ENCODE measurements at regions not wholly inside any gene's neighbourhood (a gene's known extent, or its start where the extent isn't known, plus 50 kb on each side); places are given as distances from the start of the nearest gene placed in this dataset.

DNA sequence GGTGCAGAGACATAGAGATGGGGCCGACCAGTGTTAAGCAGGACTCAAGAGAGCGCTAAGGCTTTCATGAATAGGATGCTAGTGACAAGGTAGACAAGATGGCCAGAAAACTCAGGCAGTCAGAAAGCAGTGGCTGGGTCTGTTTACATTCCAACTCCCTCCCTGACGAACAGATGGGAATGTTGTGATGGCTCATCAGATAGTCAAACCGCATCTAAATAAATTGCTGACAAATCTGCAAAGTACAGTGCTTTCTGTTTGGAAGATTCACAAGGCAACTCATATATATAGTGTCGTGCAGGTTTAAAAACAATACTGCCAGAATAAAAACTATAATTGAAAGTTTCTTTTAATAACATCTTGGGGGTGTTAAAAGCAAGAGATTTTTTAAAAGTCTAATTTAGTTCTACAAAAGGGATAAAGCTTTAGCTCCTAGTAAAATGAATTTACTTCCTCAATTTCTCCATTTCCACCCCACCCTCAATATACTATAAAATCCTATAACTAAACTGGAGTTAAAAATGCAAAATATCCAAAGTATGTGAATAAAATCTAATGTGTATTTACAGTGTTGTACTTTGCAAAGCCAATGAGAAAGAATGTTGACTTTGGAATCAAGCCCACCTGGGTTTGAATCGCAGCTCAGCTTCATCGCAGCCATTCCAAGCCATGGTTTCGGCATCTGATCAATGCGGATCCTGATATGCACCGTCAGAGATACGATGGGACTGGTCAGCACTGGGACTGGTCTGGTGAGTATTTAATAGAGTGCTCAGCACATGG lies 247.3 kb upstream of the PDE10A start:
- TF ChIP-seq, protein P1, sequence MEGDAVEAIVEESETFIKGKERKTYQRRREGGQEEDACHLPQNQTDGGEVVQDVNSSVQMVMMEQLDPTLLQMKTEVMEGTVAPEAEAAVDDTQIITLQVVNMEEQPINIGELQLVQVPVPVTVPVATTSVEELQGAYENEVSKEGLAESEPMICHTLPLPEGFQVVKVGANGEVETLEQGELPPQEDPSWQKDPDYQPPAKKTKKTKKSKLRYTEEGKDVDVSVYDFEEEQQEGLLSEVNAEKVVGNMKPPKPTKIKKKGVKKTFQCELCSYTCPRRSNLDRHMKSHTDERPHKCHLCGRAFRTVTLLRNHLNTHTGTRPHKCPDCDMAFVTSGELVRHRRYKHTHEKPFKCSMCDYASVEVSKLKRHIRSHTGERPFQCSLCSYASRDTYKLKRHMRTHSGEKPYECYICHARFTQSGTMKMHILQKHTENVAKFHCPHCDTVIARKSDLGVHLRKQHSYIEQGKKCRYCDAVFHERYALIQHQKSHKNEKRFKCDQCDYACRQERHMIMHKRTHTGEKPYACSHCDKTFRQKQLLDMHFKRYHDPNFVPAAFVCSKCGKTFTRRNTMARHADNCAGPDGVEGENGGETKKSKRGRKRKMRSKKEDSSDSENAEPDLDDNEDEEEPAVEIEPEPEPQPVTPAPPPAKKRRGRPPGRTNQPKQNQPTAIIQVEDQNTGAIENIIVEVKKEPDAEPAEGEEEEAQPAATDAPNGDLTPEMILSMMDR (IDR thresholded peaks at IDR 0.05) = no peak
- no peak for TF ChIP-seq EP300 (IDR thresholded peaks at IDR 0.05)
- TF ChIP-seq POLR2A (IDR thresholded peaks at IDR 0.05) = no peak
- TF ChIP-seq POLR2AphosphoS5 (IDR thresholded peaks at IDR 0.05) = no peak
